ENCODE measurements at regions not wholly inside any gene's neighbourhood (a gene's known extent, or its start where the extent isn't known, plus 50 kb on each side); places are given as distances from the start of the nearest gene placed in this dataset.
"Not testable (repeated sequence)": the region's sequence is repeated elsewhere in the genome, so short reads cannot be mapped to it uniquely, and the experiment has no call there.

GRCh38 chr15:75792236-75792635, 51.0 kb upstream of the UBE2Q2 start:
- not testable (repeated sequence) for DNase-seq (ENCODE audit: low read depth in 4 of 4, low spot score in 2 of 4)

DNA sequence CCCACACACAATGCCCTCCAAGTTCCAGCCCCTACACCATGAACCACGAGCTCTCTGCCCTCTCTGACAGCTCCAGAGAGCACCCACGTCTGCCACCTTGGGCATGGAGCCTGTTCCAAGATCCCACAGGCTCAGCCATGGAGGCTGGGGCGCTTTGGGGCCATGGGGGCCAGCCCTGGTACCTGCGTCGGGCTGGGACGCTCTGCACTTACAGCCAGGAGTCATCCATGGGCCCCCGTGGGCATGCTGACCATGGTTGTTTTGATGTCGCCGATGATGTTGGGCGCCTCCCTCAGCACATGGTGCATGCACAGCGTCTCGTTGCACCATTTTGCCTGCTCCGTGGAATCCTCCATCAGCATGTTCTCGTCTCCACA, 51.9 kb upstream of the UBE2Q2 start:
- no peak for DNase-seq (ENCODE audit: low read depth in 4 of 4, low spot score in 2 of 4)

DNA sequence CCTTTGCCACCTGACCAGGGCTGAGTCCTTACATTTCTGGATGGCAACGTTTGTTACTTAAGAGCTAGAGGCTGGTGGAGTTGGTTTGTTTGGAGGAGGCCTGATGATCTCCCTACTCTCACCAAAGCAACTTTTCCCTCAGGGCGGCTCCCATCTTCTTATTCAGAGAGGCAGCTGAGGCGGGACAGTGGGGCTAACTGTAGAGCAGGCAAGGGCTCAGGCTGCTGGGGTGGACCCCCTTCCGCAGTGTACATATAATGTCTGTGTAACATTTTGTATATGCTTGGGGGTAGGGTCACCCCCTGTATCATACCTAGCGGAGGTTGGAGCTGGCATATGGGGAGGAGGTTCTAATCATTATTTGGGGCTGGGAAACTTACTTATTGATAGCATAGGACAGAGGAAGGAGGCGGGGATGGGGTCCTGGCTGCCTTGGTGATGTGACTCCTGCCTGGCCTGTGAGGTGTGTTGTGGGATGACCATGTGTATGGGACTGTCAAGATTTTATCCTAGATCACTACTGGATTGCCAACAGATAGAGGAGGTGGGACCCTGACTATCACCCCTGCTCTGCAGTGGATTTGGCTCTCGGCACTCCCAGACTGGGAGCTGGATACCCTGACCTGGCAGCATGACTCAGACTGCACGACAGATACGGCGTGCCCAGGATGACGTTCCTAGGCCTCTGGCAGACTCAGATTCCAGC, 52.5 kb upstream of the UBE2Q2 start:
- no peak for DNase-seq (ENCODE audit: low read depth in 4 of 4, low spot score in 2 of 4)

DNA sequence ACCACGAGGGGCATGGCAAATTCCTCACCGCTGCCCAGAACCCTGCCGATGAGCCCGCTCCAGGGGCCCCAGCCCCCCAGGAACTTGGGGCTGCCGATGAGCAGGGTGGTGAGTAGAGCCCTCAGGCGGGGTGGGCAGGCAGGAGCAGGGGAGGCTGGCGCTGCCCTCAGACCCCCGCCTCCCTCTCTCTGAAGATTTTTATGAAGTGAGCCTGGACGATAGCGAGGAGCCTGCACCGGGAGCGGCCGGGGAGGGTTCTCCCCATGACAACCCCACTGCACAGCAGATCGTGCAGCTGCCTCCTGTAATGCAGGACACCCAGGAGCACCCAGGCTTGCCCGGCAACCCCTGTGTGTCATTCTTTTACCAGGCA, 56.7 kb upstream of the UBE2Q2 start:
- no peak for DNase-seq (ENCODE audit: low read depth in 4 of 4, low spot score in 2 of 4)

DNA sequence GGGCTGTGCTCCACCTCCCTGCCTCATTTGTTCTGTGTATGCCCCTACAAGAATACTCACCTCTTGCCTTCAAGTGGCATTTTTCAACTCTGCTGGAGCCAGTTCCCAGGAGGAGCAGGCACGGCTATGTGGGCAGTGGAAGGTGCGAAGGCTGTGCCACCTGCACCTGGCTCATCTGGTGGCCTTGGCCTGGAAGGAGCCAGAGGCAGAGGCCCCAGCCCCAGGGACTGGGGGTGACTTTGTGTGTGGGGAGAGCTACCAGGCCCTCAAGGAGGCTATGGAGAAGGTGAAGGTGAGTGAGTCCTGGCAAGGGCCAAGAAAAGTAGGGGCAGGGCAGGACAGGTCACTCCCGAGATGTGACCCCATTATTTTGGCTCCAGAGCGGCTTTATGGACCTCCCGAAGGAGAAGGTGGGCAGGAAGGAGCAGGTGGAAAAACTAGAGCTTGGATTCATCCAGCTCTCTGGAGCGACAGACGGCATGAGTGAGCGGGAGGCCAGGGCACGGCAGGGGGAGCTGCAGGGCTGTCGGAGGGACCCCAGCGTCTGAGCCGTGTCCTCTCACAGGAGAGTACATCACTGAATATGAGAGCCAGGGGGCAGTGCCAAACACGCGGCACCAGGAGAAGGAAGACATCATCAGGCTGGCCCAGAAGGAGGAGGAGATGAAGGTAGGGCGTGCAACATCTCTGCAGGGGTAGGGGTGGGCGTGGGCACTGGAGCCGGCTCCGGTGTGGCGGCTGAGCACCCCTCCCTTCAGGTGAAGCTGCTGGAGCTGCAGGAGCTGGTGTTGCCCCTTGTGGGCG, 57.3 kb upstream of the UBE2Q2 start:
- peak in 2 of 4 donors; percentile 14 to 36 for DNase-seq (ENCODE audit: low read depth in 4 of 4, low spot score in 2 of 4)

DNA sequence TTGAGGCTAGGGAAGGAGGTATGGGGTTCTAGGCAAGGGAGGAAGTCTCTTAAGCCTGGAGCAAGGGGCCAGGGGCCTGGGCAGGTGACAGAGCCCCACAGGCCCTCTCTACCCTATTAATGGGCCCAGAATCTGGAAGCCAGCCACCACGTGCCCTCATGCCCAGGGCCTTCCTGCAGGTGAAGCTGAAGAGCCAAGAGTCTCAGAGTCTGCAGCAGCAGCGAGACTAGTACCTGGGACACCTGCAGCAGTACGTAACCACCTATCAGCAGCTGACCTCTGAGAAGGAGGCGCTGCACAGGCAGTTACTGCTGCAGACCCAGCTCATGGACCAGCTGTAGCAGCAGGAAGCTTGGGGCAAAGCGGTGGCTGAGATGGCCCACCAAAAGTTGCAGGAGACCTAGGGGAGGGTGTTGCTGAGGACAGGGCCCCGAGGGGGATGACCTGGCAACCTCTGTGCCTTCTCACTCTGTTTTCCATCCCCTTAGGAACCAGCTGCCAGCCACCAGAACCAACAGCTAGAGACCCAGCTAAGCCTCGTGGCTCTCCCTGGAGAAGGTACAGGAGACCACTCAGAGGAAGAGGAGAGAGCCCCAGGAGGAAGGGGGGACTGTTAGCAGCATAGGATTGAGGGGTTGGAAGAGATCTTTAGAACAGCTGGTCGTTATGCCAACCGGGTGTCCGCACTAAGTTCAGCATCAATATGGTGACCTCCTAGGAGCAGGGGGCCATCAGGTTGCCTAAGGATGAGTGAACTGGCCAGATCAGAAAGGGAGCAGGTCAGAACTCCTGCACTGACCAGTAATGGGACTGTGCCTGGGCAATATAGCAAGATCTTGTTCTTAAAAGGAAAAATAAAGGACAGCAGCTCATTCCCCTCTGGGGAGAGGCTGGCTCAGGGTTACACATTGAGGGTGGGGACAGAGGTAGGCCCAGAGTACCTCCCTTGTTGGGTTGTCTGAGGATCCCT, 58.5 kb upstream of the UBE2Q2 start:
- DNase-seq (ENCODE audit: low read depth in 4 of 4, low spot score in 2 of 4), result not testable (repeated sequence)

GRCh38 chr15:75783566-75783965, 59.7 kb upstream of the UBE2Q2 start:
- DNase-seq (ENCODE audit: low read depth in 4 of 4, low spot score in 2 of 4), result not testable (repeated sequence)

DNA sequence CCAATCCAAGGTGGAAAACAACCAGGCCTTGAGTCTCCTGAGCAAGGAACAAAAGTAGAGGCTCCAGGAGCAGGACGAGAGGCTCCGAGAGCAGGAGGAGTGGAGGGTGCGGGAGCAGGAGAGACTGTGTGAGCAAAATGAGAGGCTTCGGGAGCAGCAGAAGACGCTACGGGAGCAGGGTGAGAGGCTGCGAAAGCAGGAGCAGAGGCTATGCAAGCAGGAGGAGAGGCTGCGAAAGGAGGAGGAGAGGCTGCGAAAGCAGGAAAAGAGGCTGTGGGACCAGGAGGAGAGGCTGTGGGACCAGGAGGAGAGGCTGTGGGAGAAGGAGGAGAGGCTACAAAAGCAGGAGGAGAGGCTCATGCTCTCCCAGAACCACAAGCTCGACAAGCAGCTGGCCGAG, 60.3 kb upstream of the UBE2Q2 start:
- DNase-seq (ENCODE audit: low read depth in 4 of 4, low spot score in 2 of 4), result no peak

- not testable (repeated sequence) for DNase-seq (ENCODE audit: low read depth in 4 of 4, low spot score in 2 of 4)
Measured at GRCh38 chr15:75780995-75781394, 62.3 kb upstream of the UBE2Q2 start.

DNA sequence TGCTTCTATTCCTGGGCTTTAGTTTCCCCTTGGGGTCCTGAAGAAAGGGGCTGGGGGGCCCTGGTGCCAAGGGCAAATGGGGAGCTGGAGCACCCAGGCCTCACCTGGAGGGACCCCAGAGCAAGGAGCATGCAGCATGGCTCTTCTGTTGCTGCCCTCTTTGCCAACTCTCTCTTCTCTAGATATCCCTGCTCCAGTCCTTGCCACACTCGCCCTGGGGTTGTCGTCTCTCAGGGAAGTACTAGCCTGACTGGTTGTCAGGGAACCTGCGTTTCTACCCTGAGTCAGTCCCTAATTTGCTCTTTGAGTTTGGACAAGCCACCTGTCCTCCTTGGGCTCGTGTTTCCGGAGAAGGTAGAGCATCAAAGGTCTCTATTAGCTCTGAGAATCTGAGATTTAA, 63.7 kb upstream of the UBE2Q2 start:
- DNase-seq (ENCODE audit: low read depth in 4 of 4, low spot score in 2 of 4), result no peak

- DNase-seq (ENCODE audit: low read depth in 4 of 4, low spot score in 2 of 4), result not testable (repeated sequence)
Measured at GRCh38 chr15:75776871-75777610, 64.4 kb upstream of the CSPG4 start.

DNA sequence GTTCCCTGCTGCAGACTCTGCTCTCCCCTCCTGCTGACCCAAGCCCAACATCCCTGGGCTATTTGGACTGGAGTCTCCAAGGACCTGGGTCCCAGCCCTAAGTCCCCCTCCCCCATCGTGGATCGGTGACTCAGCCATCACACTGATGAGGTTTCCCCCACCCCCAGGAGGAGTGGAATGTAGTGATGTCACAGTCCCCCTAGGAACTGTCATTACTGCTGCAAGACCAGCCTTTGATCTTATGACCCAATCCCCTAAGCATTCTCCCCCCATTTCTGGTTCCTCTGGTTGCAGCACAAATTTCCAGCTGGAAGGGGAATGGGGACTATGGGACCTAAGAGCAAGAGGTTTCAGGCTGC, 63.4 kb upstream of the CSPG4 start:
- DNase-seq (ENCODE audit: low read depth in 4 of 4, low spot score in 2 of 4), result no peak

DNA sequence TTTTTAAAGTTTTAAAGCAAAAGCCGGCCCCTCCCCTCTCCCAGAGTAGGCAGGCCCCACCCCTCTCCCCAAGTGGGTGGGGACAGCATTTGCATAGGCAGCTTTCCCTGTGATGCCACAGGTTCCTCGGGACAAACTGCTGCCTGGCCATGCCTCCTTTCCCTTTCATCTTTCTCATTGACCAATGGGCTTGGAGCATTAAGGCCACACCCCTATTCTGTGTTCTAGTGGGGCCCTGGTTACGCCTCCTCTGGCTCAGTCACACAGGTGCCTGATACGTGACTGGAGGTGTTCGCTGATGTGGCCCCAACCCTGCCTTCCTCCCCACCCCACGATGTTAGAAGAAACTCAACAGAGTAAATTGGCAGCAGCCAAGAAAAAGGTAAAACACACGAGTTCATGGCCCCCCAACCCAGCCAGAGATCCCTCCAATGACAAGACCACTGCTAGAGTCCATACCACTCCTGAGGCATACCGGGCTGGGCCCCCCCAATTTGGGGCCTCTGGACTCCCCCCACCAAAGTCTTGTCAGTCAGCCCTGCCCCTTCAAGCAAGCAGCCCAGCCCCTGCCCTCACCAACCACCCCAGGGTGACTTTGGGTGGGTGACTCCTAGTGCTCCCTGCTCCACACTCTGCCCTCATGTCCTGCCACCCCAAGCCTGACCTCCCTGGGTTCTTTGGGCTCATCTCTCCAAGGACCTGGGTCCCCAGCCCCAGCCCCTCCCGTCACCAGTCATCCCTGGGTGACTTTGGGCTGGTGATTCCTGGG, 62.8 kb upstream of the CSPG4 start:
- no peak for DNase-seq (ENCODE audit: low read depth in 4 of 4, low spot score in 2 of 4)

DNA sequence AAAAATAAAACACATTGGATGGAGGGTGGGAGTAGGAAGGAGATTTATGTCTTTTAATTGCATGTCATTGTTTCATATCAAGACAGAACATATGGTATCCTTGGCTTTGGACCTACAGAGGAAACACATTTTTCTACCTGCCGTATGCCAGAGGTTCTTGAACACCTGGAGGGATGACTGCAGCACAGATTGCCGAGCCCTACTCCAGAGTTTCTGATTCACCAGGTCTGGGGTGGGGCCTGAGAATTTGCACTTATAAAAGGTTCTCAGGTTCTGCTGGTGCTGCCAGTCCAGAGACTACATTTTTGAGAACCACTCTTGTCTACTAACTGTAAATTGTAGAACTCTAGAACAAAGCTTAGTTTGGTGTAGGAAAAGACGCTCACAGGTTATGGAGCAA, 61.3 kb upstream of the CSPG4 start:
- not testable (repeated sequence) for DNase-seq (ENCODE audit: low read depth in 4 of 4, low spot score in 2 of 4)

DNA sequence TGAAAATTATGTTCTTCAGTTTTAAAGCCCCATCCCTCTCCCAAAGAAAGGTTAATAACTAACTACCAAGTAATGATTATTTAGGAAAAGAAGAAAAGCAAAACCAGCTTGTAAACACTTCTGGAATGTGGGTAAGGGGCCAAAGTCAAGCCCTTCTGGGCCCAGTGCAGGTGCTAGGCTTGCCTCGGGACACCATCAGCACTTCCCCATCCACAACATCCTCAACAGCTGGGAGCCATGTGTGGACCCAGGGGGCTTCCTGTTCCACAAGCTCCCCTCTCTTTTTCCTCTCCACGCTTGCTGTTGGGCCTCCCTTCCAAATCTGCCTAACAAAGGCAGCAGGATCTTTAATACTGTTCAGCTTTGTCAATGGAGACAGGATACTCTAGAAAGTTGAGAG, 58.4 kb upstream of the CSPG4 start:
- not testable (repeated sequence) for DNase-seq (ENCODE audit: low read depth in 4 of 4, low spot score in 2 of 4)

DNA sequence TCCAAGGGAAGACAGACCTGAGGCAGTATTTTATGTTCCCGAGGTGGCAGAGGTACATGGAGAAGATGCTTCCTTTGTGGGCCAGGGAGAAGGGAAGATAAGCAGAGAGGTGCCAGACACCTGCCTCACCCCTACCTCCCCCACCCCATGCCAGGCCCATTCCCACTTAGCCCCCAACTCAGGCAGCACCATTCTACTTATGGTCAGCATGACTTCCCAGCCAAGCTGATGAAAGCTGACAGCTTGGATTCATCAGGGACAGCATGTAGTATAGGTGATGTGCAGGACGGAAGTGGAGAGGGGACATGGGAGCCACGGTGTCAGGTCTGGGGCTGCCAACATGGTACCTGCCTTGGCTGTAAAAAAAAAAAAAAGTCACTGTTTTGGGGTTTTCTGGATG, 57.5 kb upstream of the CSPG4 start:
- no peak for DNase-seq (ENCODE audit: low read depth in 4 of 4, low spot score in 2 of 4)

- not testable (repeated sequence) for DNase-seq (ENCODE audit: low read depth in 4 of 4, low spot score in 2 of 4)
Measured at GRCh38 chr15:75768526-75768925, 55.9 kb upstream of the CSPG4 start.

DNA sequence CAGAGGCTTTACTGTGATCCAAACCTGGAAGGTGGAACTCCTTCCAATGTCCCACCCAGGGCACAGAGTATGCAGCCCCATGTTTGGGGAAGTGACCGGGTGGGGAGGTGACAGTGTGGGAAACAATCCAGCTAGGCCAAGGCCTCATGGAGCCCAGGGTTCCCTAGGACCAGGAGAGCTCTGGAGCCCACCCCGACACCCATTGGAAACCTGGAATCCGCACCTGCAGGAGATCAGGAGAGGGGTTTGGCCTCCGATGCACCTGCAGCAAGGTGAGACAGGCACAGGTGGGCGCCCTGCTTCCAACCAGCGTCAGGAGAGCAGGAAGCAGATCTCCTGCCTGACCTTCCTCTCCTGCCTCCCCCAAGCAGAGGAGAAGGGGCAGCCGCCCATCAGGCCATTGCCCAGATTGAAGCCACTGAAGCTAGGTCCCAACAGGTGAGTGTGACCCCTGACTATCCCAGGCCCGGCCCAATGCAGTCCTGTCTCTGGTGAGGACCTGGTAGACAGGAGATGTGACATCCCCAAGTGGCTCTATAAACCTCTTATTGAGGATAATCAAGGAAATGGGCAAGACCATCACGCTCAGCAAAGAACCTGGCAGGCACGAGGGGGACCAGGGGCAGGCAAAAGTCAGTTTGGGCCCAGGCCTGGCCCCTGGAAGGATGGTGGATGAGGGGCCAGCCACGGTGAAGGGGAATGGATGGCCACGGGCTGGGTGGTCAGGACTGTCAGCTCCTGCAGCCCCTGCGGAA, 53.1 kb upstream of the CSPG4 start:
- not testable (repeated sequence) for DNase-seq (ENCODE audit: low read depth in 4 of 4, low spot score in 2 of 4)

Measured in left renal cortex interstitium (tissue), 4 donors.